ENCODE measurements at regions not wholly inside any gene's neighbourhood (a gene's known extent, or its start where the extent isn't known, plus 50 kb on each side); places are given as distances from the start of the nearest gene placed in this dataset.

DNA sequence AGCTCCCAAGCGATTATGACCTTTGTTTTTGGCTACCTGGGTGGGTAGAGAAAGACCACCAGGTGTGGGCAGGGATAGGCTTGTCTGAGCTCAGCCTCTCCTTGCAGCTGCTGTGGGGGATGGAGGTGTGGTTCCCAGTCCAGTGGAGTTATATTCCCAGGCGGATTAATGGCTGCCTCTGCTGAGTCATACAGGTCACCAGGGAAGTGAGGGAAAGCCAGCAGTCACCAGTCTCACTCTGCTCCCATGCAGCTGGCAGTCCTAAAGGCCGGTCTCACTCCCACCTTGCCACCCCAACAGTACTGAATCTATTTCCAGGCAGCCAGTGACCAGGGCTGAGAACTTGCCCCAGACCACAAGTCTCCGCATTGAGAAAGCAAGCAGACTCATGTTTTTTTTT lies 399.2 kb downstream of the VRK1 start:
- TF ChIP-seq, protein P1, sequence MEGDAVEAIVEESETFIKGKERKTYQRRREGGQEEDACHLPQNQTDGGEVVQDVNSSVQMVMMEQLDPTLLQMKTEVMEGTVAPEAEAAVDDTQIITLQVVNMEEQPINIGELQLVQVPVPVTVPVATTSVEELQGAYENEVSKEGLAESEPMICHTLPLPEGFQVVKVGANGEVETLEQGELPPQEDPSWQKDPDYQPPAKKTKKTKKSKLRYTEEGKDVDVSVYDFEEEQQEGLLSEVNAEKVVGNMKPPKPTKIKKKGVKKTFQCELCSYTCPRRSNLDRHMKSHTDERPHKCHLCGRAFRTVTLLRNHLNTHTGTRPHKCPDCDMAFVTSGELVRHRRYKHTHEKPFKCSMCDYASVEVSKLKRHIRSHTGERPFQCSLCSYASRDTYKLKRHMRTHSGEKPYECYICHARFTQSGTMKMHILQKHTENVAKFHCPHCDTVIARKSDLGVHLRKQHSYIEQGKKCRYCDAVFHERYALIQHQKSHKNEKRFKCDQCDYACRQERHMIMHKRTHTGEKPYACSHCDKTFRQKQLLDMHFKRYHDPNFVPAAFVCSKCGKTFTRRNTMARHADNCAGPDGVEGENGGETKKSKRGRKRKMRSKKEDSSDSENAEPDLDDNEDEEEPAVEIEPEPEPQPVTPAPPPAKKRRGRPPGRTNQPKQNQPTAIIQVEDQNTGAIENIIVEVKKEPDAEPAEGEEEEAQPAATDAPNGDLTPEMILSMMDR (conservative IDR thresholded peaks at IDR 0.05; ENCODE audit: low read depth, low read length), result no peak
- TF ChIP-seq RAD21 (IDR thresholded peaks at IDR 0.05; ENCODE audit: low read length) (no peak), CEBPB (IDR thresholded peaks at IDR 0.05; ENCODE audit: low read depth, low read length) (no peak), RCOR1 (IDR thresholded peaks at IDR 0.05; ENCODE audit: insufficient replicate concordance, low read length) (no peak), POLR2A (IDR thresholded peaks at IDR 0.05; ENCODE audit: low read depth, low read length) (no peak), BHLHE40 (IDR thresholded peaks at IDR 0.05; ENCODE audit: low read depth, low read length) (no peak)

Data from IMR-90 (cell line).